K562 (cell line): ENCODE measurements at regions not wholly inside any gene's neighbourhood (a gene's known extent, or its start where the extent isn't known, plus 50 kb on each side); places are given as distances from the start of the nearest gene placed in this dataset.

Experiments
- ATAC-seq: fragments of 200-7000 bp; cut with Tn5 transposase; 3 replicates; pipeline ENCODE4 v1.9.1; 2020; ENCODE audit warnings: moderate library complexity
- BruUV-seq: library from RNA; stranded (reverse); fragments of 400-500 nt; replicated peaks from 2 replicates; lab custom pipeline; 2021; lab: Mats Ljungman, UMichigan
- CTCF ChIA-PET: fragments of 300-600 bp; formaldehyde crosslinking; extraction: SDS; loops from one replicate; lab custom pipeline; 2021; ENCODE audit warnings: low intra/inter-chr PET ratio; lab: Yijun Ruan, JAX
- POLR2A ChIA-PET: fragments of 300-600, 350-650 bp; sonication (Branson Sonifier 250); formaldehyde crosslinking; extraction: SDS; loops from one replicate; lab custom pipeline; 2021; ENCODE audit warnings: antibody characterized with exemption, inconsistent platforms; lab: Yijun Ruan, JAX
- DNase-seq, 4 experiments: peaks; one replicate each; pipeline versions ENCODE4 v3.0.0 to v3.0.0-alpha.2; 2011 to 2018; ENCODE audit warnings: low spot score in 3 of 4, mixed read lengths in 3 of 4; ENCODE audit errors: extremely low read depth in 1 of 4
- FAIRE-seq: peaks from 2 replicates; lab custom pipeline; 2011; peaks lifted over from hg19 to GRCh38; lab: Jason Lieb, UNC
- H2AFZ ChIP-seq: 2 replicates; pipeline ENCODE4 v1.6.0; 2011; ENCODE audit warnings: low read depth, low read length, control low read depth, inconsistent platforms
- H3K27ac ChIP-seq: fragments of 200-600 bp; 3 replicates; pipeline ENCODE4 v1.8.0; 2011; ENCODE audit warnings: low read depth, mild to moderate bottlenecking, control low read depth, inconsistent platforms, low read length, moderate library complexity, mixed read lengths; ENCODE audit errors: extremely low read depth
- H3K27me3 ChIP-seq, 2 experiments: fragments of 300-600 bp in 1 of 2; 2 replicates in 1 of 2; 3 replicates in 1 of 2; pipeline versions ENCODE4 v1.6.0 to v1.8.0; 2011; ENCODE audit warnings: inconsistent platforms in 2 of 2, low read length in 2 of 2, mild to moderate bottlenecking in 1 of 2, mixed read lengths in 1 of 2, moderate library complexity in 1 of 2; ENCODE audit not compliant: control insufficient read depth in 2 of 2, insufficient read depth in 2 of 2
- H3K36me3 ChIP-seq: fragments of 300-600 bp; 3 replicates; pipeline ENCODE4 v1.8.0; 2011; ENCODE audit warnings: mild to moderate bottlenecking, low read length, inconsistent platforms; ENCODE audit not compliant: control insufficient read depth, insufficient read depth
- H3K4me1 ChIP-seq, 2 experiments: fragments of 200-600 bp in 1 of 2; replicated peaks in 1 of 2; 2 replicates in 1 of 2; 3 replicates in 1 of 2; pipeline versions ENCODE4 v1.5.1 to v1.8.0; 2011; ENCODE audit warnings: inconsistent platforms in 2 of 2, low read length in 2 of 2, mild to moderate bottlenecking in 1 of 2, mixed read lengths in 1 of 2, moderate library complexity in 1 of 2; ENCODE audit not compliant: control insufficient read depth in 2 of 2, insufficient read depth in 2 of 2
- H3K4me2 ChIP-seq: 2 replicates; pipeline ENCODE4 v1.6.1; 2011; ENCODE audit warnings: low read length, control low read depth, inconsistent platforms, mixed read lengths; ENCODE audit not compliant: insufficient read depth
- H3K4me3 ChIP-seq: fragments of 200-600 bp; sonication (generic), shearing (Covaris generic); 2 replicates; pipeline ENCODE4 v1.5.1; 2016; ENCODE audit warnings: control low read depth, inconsistent platforms
- H3K79me2 ChIP-seq: fragments of 200-600 bp; 3 replicates; pipeline ENCODE4 v1.8.0; 2011; ENCODE audit warnings: low read length, inconsistent platforms; ENCODE audit not compliant: control insufficient read depth, insufficient read depth
- H3K9ac ChIP-seq, 2 experiments: 2 replicates each; pipeline versions ENCODE4 v1.6.0 to v1.6.1; 2011; ENCODE audit warnings: low read depth in 2 of 2, low read length in 2 of 2, control low read depth in 1 of 2, inconsistent platforms in 1 of 2, mild to moderate bottlenecking in 1 of 2, mixed read lengths in 1 of 2; ENCODE audit not compliant: insufficient read depth in 1 of 2
- H3K9me1 ChIP-seq: one replicate; pipeline ENCODE4 v1.6.0; 2011; ENCODE audit warnings: inconsistent platforms, mild to moderate bottlenecking, low read length, moderate library complexity; ENCODE audit not compliant: control insufficient read depth, insufficient read depth
- H3K9me3 ChIP-seq: replicated peaks from 2 replicates; pipeline ENCODE4 v1.5.1; 2011; ENCODE audit warnings: low read depth, low read length, inconsistent platforms; ENCODE audit not compliant: control insufficient read depth, insufficient read depth
- H4K20me1 ChIP-seq: replicated peaks from 2 replicates; pipeline ENCODE4 v1.6.1; 2011; ENCODE audit warnings: low read length, inconsistent platforms, mixed read lengths; ENCODE audit not compliant: control insufficient read depth, insufficient read depth
- MEIS2 ChIP-seq: fragments of 450-650 bp; IDR thresholded peaks from 2 replicates; pipeline ENCODE4 v1.6.1; 2014; ENCODE audit warnings: mild to moderate bottlenecking; ENCODE audit not compliant: partially characterized antibody
- MITF ChIP-seq: IDR thresholded peaks from 2 replicates; pipeline ENCODE4 v1.6.1; 2014; ENCODE audit warnings: antibody characterized with exemption
- NCOA2 ChIP-seq, 2 experiments: fragments of 450-650 bp; IDR thresholded peaks; 2 replicates each; pipeline ENCODE4 v1.6.1; 2018; ENCODE audit warnings: mild to moderate bottlenecking in 2 of 2, moderate library complexity in 1 of 2; ENCODE audit not compliant: partially characterized antibody in 2 of 2
- NR2C1 ChIP-seq, 2 experiments: fragments of 450-650 bp; IDR thresholded peaks; 2 replicates each; pipeline ENCODE4 v1.6.1; 2017; ENCODE audit warnings: mild to moderate bottlenecking in 2 of 2, antibody characterized with exemption in 1 of 2, inconsistent platforms in 1 of 2, missing compliant biosample characterization in 1 of 2, missing genetic modification characterization in 1 of 2
- POLR3G ChIP-seq: IDR thresholded peaks from 2 replicates; pipeline ENCODE4 v1.6.1; 2011; ENCODE audit not compliant: insufficient read length, insufficient replicate concordance; ENCODE audit errors: extremely low read depth
- RCOR1 ChIP-seq, 2 experiments: IDR thresholded peaks; 2 replicates each; pipeline ENCODE4 v1.6.1; 2012; ENCODE audit warnings: low read depth in 2 of 2, low read length in 2 of 2, borderline replicate concordance in 1 of 2, improper control_type of control experiment in 1 of 2
- STAT5B ChIP-seq: fragments of 250-450 bp; sonication (Bioruptor Pico); IDR thresholded peaks from 2 replicates; pipeline ENCODE4 v1.8.0; 2021; ENCODE audit warnings: mild to moderate bottlenecking, inconsistent platforms
- TCF7L2 ChIP-seq: fragments of 150-350 bp; IDR thresholded peaks from 2 replicates; pipeline ENCODE4 v1.6.1; 2016; ENCODE audit warnings: low read depth, mild to moderate bottlenecking, low read length, moderate library complexity
- TSC22D4 ChIP-seq: fragments of 450-650 bp; IDR thresholded peaks from 2 replicates; pipeline ENCODE4 v1.6.1; 2016; ENCODE audit warnings: missing genetic modification characterization, missing biosample characterization, control low read depth
- VEZF1 ChIP-seq: fragments of 200-800 bp; sonication (Bioruptor generic); IDR thresholded peaks from 2 replicates; pipeline ENCODE4 v1.6.1; 2017; ENCODE audit warnings: missing genetic modification characterization, missing compliant biosample characterization
- ZNF133 ChIP-seq: fragments of 250-450 bp; sonication (Bioruptor Pico); IDR thresholded peaks from 2 replicates; pipeline ENCODE4 v1.4.0; 2020; ENCODE audit warnings: mild to moderate bottlenecking
- ZNF318 ChIP-seq, 2 experiments: fragments of 450-650 bp; IDR thresholded peaks; 2 replicates each; pipeline ENCODE4 v1.6.1; 2016; ENCODE audit warnings: mild to moderate bottlenecking in 2 of 2, borderline replicate concordance in 1 of 2, low read depth in 1 of 2, moderate library complexity in 1 of 2
- WGBS: fragments of 100-300 bp; shearing (Covaris generic); methylation state at CpG from one replicate; pipeline ENCODE4 v1.1.6; 2016; ENCODE audit warnings: low coverage, mixed read lengths; ENCODE audit not compliant: insufficient coverage; ENCODE audit errors: missing lambda C conversion rate; 5-methylcytosine and 5-hydroxymethylcytosine counted together
- in situ Hi-C: fragments of 300-500 bp; cut with MboI; formaldehyde crosslinking; loops from 4 replicates; pipeline ENCODE4 v1.15.0; 2018; ENCODE audit warnings: inconsistent platforms, mixed read lengths
- intact Hi-C: fragments of 100-400 bp; cut with micrococcal nuclease; formaldehyde crosslinking; loops from 2 replicates; pipeline ENCODE4 v1.14.2; 2022

- H3K9me1 ChIP-seq = no peaks in the 10 kb centered on the region
- WGBS = 0% methylated on average over 2 of the region's 2 CpGs
- H3K4me2 ChIP-seq = no peak overlapping the region
- no peaks in the 10 kb centered on the region for H3K36me3 ChIP-seq
- FAIRE-seq (no peak), ATAC-seq (no peak), DNase-seq (no peak)
- H3K9me3 ChIP-seq = no peaks in the 10 kb centered on the region; the same call in 1 of the 2 replicates
- no TSS peak for BruUV-seq
- H3K9ac ChIP-seq = no peak overlapping the region
- ChIA-PET CTCF (no interaction called here), POLR2A (no interaction called here)
- in situ Hi-C loops (no loop called here), intact Hi-C loops (no loop called here)
- H3K27me3 ChIP-seq = no peaks in the 10 kb centered on the region
- H3K4me1 ChIP-seq = no peaks in the 10 kb centered on the region
- H2AFZ ChIP-seq = no peak overlapping the region
- no peaks in the 10 kb centered on the region for H4K20me1 ChIP-seq
- no peaks in the 10 kb centered on the region for H3K79me2 ChIP-seq
- H3K27ac ChIP-seq = no peak overlapping the region
- no peak overlapping the region for H3K4me3 ChIP-seq
- no peak for TF ChIP-seq NR2C1 (IDR thresholded peaks at IDR 0.05)
- no peak for TF ChIP-seq NR2C1 (tag; IDR thresholded peaks at IDR 0.05)
- no peak for TF ChIP-seq ZNF318 (IDR thresholded peaks at IDR 0.05; ENCODE audit: borderline replicate concordance in 1 of 2, low read depth in 1 of 2)
- TF ChIP-seq POLR3G = no peak
- no peak for TF ChIP-seq ZNF133 (CRISPR knock-in tag)
- TF ChIP-seq MITF = no peak
- no peak for TF ChIP-seq MEIS2
- no peak for TF ChIP-seq NCOA2 (IDR thresholded peaks at IDR 0.05; ENCODE audit: partially characterized antibody in 2 of 2)
- TF ChIP-seq VEZF1 (CRISPR knock-in tag) = no peak
- no peak for TF ChIP-seq TCF7L2
- no peak for TF ChIP-seq STAT5B (CRISPR knock-in tag)
- no peak for TF ChIP-seq TSC22D4 (tag)
- TF ChIP-seq RCOR1 (IDR thresholded peaks at IDR 0.05; ENCODE audit: borderline replicate concordance in 1 of 2, low read depth in 2 of 2, low read length in 2 of 2) = no peak
Observed at GRCh38 chr7:18408461-18408860, 87.1 kb upstream of the HDAC9 start.
